DMS114 treated with DMSO at 0.1 percent for 48 hours (cell line): ENCODE measurements at regions not wholly inside any gene's neighbourhood (a gene's known extent, or its start where the extent isn't known, plus 50 kb on each side); places are given as distances from the start of the nearest gene placed in this dataset.
A peak's percentile ranks its signal among the peaks of the same experiment; 100 is the strongest.

ENCODE experiments used
- DNase-seq: peaks from one replicate; lab custom pipeline; 2025; ENCODE audit not compliant: unreplicated experiment; lab: John Stamatoyannopoulos, UW

- DNase-seq = no peak
These were observed 70.4 kb downstream of the RCN1 start for GRCh38 chr11:32161293-32161692.

DNA sequence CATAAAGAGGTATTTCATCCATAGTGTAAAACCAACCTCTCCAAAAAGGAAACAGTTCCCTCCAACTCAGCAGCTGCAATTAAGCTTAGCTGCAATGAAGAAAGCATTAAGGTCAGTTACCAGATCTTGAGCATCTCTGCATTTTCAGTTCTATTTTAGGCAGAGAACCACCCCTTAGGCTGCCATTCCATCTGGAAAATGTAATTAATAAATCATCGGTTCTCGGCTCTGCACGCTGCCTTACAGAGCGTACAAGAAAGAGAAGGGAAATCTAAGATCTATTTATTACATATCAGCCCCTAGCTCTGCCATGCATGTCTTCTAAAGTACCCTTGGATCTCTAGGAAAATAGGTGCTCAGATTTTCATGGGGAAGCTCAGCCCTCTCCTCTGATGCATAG lies 71.5 kb downstream of the RCN1 start:
- no peak for DNase-seq

GRCh38 chr11:32162906-32163305 lies 72.0 kb downstream of the RCN1 start:
- no peak for DNase-seq

- DNase-seq = no peak
These were observed 72.7 kb downstream of the RCN1 start for GRCh38 chr11:32163557-32163956.

GRCh38 chr11:32164836-32165235 lies 74.0 kb downstream of the RCN1 start:
- no peak for DNase-seq

GRCh38 chr11:32168924-32169323 lies 78.0 kb downstream of the RCN1 start:
- no peak for DNase-seq

GRCh38 chr11:32171445-32171844 lies 80.6 kb downstream of the RCN1 start:
- DNase-seq = no peak

- no peak for DNase-seq
These were observed 81.4 kb downstream of the RCN1 start for GRCh38 chr11:32172041-32172847.

- peak; percentile 99 for DNase-seq
These were observed 82.3 kb downstream of the RCN1 start for GRCh38 chr11:32172848-32173834.

DNA sequence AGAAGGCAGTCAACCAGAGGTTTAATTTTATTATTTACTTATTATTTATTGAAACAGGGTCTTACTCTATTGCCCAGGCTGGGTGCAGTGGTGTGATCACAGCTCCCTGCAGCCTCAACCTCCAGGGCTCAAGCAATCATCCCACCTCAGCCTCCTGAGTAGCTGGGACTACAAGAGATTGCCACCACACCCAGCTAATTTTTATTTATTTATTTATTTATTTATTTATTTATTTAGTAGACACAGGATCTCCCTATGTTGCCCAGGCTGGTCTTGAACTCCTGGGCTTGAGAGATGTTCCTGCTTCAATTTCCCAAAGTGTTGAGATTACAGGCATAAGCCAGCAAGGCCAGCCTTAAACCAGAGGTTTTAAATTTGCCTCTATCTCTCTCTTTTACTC lies 83.1 kb downstream of the RCN1 start:
- DNase-seq = no peak

DNA sequence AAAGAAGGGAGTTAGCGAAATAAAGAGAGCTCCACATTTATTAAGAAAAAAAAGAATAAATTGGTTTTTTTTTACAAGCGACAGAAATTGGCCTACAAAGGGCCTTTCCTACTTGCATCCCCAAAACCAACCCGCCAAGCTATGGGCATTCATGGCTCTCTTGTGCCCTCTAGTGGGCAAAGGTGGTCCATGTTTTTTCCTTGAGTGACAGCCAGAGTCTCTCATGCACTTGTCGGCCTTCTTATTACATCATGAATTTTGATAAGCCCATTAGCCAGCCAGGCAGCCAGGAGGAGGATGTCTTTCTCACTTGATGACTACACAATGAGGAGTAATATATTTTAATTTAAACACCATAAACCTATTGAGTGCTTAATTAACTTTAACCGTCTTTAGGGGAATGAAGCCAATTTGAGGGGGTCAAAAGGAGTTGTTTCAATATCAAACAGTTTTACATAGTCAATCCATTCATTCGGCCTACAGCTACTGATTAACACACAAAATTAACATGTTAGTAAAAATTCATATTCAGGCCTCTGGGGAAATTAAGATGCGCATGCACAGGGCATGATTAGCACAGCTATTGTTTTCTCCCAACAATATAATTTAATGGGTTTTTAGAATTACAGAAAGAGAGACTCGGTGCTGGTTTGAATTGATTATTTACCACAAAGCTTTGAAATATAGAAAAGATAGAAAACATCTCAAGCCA lies 85.5 kb downstream of the RCN1 start:
- peak; percentile 99 for DNase-seq

DNA sequence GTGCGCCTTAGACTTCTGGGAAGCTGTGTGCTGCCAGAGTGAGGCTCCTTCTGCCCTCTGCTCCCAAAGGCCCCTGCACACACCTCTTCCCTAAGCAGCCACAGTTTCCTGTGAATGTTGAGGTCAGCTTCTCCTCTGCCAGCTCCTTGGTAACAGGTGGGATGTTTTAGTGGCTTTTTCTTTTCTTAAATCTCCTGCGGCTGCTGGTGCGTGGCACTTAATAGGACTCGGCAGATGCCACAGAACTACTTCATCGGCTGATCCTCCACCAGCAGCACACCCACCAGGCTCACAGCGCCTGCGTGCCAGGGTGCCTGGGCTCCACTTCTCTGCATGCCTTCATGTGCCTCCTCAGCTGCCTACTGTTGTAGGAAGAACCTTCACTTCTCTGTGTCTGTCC lies 87.8 kb downstream of the RCN1 start:
- DNase-seq = no peak

DNA sequence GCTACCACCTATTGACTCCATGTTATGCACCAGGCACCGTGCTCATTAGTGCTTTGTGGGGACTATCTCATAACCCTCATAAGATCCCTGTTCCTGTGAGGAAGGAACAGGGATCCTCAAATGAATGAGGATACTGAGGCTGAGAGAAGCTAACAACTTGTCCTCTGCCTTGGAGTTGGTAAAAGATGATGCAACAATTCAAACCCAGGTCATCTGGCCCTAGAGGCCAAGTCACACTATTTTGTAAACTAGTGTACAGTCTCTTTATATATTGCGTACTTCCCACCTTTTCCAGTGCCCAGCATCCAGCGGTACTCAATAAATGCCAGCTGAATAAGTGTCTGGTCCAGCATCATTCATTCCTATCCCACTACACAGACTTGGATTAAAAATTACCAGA lies 92.6 kb downstream of the RCN1 start:
- DNase-seq = no peak

DNA sequence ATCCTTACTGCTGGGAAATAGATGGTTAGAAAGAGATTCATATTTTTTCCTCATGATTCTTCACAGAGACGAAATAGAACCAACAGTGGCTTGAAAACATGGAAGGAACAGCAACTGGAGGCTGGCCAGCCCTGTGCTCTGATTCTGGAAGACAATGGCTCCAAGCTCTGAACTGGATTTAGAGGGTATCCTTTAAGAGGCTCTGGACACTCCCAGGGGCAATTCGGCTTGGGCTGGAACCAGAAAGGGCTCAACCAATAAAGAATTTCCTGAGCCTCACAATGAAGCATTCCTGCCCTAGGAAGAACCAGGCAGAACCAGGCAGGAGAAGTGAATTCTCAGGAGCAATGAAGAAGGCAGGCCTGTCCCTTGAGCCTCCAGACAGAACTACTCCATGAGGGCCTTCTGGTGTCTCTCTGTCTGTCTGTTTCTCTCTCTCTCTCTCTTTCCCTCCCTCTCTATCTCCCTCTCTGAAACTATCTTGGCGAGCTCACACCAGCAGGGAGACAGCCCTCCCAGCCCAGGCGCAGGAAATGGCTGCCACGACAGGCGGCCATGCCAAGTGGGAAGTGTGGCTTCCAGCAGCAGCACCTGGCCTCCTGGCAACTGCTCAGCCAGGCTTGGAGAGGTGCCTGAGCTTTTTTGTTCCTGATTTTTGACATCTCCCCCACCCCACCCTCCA lies 93.3 kb downstream of the RCN1 start:
- no peak for DNase-seq

GRCh38 chr11:32184723-32185376 lies 94.0 kb downstream of the RCN1 start:
- no peak for DNase-seq

DNA sequence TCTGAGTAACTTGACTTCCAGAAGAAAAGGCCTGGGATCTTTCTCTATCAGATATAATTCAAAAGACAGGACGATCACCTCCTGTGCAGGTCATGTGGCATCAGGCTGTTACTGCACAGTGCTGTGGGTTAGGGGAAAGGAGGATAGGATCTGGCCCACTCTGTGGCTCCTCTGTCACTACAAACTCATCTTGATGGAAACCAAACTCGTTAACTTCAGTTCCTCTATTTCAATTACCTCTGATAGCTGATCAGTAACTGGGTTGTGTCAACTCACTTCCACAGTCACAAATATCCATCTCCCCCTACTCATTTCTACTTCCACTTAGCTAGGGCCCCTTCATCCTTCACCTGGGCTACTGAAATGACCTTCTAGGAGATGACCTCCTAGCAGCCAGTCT lies 95.2 kb downstream of the RCN1 start:
- DNase-seq = no peak

DNA sequence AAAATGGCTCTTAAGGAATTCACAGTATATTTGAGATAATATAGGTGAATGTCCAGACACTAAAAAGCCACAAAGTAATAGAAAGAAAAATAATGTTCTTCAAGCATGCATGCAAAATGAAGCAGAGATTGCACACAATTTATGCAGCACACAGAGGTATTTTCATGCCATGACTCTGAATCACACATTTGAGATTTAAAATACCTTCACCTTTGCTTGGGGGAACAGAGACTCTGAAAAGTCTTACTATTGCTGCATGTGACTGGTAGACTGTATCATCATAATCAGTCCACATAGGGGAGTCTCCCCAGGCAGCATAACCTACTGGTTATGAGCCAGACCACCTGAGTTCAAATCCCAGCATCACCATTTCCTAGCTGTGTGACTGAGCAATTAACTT lies 96.2 kb downstream of the RCN1 start:
- DNase-seq = no peak

DNA sequence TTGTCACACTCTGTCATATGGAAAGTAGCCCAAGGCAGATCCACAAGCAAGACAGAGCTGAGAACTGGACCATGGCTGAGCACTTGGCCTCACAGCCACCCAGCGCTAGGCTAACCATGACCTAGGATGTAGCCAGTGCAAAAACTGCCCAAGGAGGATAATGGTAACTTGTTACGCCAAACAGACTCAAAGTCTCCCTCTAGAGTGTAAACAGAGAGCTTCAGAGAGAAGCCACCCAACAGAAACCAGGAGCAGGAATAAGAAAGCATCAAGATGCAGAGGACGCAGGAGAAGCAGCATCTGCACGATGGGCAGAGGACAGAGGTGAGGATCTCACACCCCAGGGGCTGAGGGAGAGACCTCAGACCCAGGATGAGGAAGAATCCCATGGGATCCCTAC lies 97.9 kb downstream of the RCN1 start:
- DNase-seq = no peak

- no peak for DNase-seq
These were observed 105.3 kb downstream of the RCN1 start for GRCh38 chr11:32196137-32196536.

GRCh38 chr11:32198053-32198452 lies 107.2 kb downstream of the RCN1 start:
- no peak for DNase-seq
